GM12878 (cell line): ENCODE measurements at regions not wholly inside any gene's neighbourhood (a gene's known extent, or its start where the extent isn't known, plus 50 kb on each side); places are given as distances from the start of the nearest gene placed in this dataset.

Experiments used
- ATAC-seq: fragments of 200-7000 bp; cut with Tn5 transposase; 3 replicates; pipeline ENCODE4 v1.9.1; 2020; ENCODE audit warnings: mild to moderate bottlenecking, moderate library complexity
- BruUV-seq: library from RNA; stranded (reverse); fragments of 400-500 nt; replicated peaks from 2 replicates; lab custom pipeline; 2021; lab: Mats Ljungman, UMichigan
- CTCF ChIA-PET: fragments of 300-600 bp; sonication (Branson Sonifier 250); formaldehyde crosslinking; extraction: SDS; loops from one replicate; lab custom pipeline; 2021; ENCODE audit warnings: inconsistent platforms; lab: Yijun Ruan, JAX
- POLR2A ChIA-PET: fragments of 350-600 bp; formaldehyde crosslinking; extraction: SDS; loops from one replicate; lab custom pipeline; 2021; ENCODE audit warnings: inconsistent platforms; lab: Charles Lee
- RAD21 ChIA-PET: fragments of 300-600 bp; sonication (Branson Sonifier 250); formaldehyde crosslinking; loops from one replicate; lab custom pipeline; 2023; ENCODE audit warnings: antibody characterized with exemption; ENCODE audit not compliant: unreplicated experiment; lab: Charles Lee
- SMC1A ChIA-PET: fragments of 300-600 bp; sonication (Branson Sonifier 250); formaldehyde crosslinking; loops from one replicate; lab custom pipeline; 2023; ENCODE audit not compliant: unreplicated experiment, uncharacterized antibody; lab: Charles Lee
- DNase-seq: peaks from one replicate; pipeline ENCODE4 v3.0.0-alpha.2; 2011; ENCODE audit warnings: low read depth, low spot score
- FAIRE-seq: peaks from 3 replicates; lab custom pipeline; 2011; peaks lifted over from hg19 to GRCh38; lab: Jason Lieb, UNC
- H2AFZ ChIP-seq: 2 replicates; pipeline ENCODE4 v1.6.0; 2011; ENCODE audit warnings: low read depth, low read length, control low read depth; ENCODE audit not compliant: control insufficient read depth
- H3K27ac ChIP-seq: 2 replicates; pipeline ENCODE4 v1.5.1; 2011; ENCODE audit warnings: control low read depth; ENCODE audit not compliant: control insufficient read depth, insufficient read depth
- H3K27me3 ChIP-seq, 2 experiments: replicated peaks in 1 of 2; 2 replicates each; pipeline versions ENCODE4 v1.6.0 to v1.6.1; 2011; ENCODE audit warnings: low read length in 1 of 2; ENCODE audit not compliant: control insufficient read depth in 2 of 2, insufficient read depth in 2 of 2
- H3K36me3 ChIP-seq, 2 experiments: 2 replicates each; pipeline ENCODE4 v1.5.1; 2011; ENCODE audit warnings: low read length in 1 of 2; ENCODE audit not compliant: control insufficient read depth in 2 of 2, insufficient read depth in 2 of 2
- H3K4me1 ChIP-seq: 2 replicates; pipeline ENCODE4 v1.6.1; 2011; ENCODE audit warnings: mild to moderate bottlenecking, low read length, moderate library complexity, mixed read lengths; ENCODE audit not compliant: control insufficient read depth, insufficient read depth
- H3K4me2 ChIP-seq: 2 replicates; pipeline ENCODE4 v1.6.0; 2011; ENCODE audit warnings: control low read depth; ENCODE audit not compliant: control insufficient read depth, insufficient read depth
- H3K4me3 ChIP-seq: fragments of 200-600 bp; sonication (generic); 2 replicates; pipeline ENCODE4 v1.5.1; 2016
- H3K79me2 ChIP-seq: 2 replicates; pipeline ENCODE4 v1.6.0; 2011; ENCODE audit warnings: low read length; ENCODE audit not compliant: control insufficient read depth, insufficient read depth
- H3K9ac ChIP-seq: 2 replicates; pipeline ENCODE4 v1.8.0; 2011; ENCODE audit warnings: low read length, control low read depth, mixed read lengths; ENCODE audit not compliant: control insufficient read depth, insufficient read depth
- H3K9me3 ChIP-seq: replicated peaks from 3 replicates; pipeline ENCODE4 v1.5.1; 2011; ENCODE audit warnings: mild to moderate bottlenecking, low read length; ENCODE audit not compliant: control insufficient read depth, insufficient read depth
- H4K20me1 ChIP-seq: 2 replicates; pipeline ENCODE4 v1.6.0; 2011; ENCODE audit not compliant: control insufficient read depth, insufficient read depth
- BHLHE40 ChIP-seq, 2 experiments: fragments of 450-650 bp in 1 of 2; IDR thresholded peaks; 2 replicates each; pipeline ENCODE4 v1.6.1; 2011 to 2017; ENCODE audit warnings: low read depth in 2 of 2, borderline replicate concordance in 1 of 2, improper control_type of control experiment in 1 of 2, low read length in 1 of 2, mild to moderate bottlenecking in 1 of 2
- GATAD2B ChIP-seq: fragments of 450-650 bp; conservative IDR thresholded peaks from 2 replicates; pipeline ENCODE4 v1.6.1; 2017; ENCODE audit warnings: low read depth, mild to moderate bottlenecking, moderate library complexity
- IRF4 ChIP-seq: IDR thresholded peaks from 2 replicates; pipeline ENCODE4 v1.6.1; 2011; ENCODE audit warnings: low read depth, low read length
- JUNB ChIP-seq: IDR thresholded peaks from 2 replicates; pipeline ENCODE4 v1.6.1; 2016; ENCODE audit warnings: antibody characterized with exemption, mild to moderate bottlenecking
- MEF2B ChIP-seq: fragments of 450-650 bp; IDR thresholded peaks from 2 replicates; pipeline ENCODE4 v1.6.1; 2018; ENCODE audit warnings: mild to moderate bottlenecking, moderate library complexity; ENCODE audit not compliant: partially characterized antibody, poor library complexity, severe bottlenecking
- MYC ChIP-seq: IDR thresholded peaks from 2 replicates; pipeline ENCODE4 v1.6.1; 2011; ENCODE audit warnings: mild to moderate bottlenecking, low read length, moderate library complexity, inconsistent platforms; ENCODE audit not compliant: insufficient read depth, insufficient replicate concordance, insufficient read length, severe bottlenecking
- NR2C1 ChIP-seq: fragments of 450-650 bp; IDR thresholded peaks from 2 replicates; pipeline ENCODE4 v1.6.1; 2017; ENCODE audit warnings: antibody characterized with exemption, mild to moderate bottlenecking, moderate library complexity
- PAX5 ChIP-seq: IDR thresholded peaks from 2 replicates; pipeline ENCODE4 v1.6.1; 2011; ENCODE audit warnings: low read depth, low read length, borderline replicate concordance
- POLR2A ChIP-seq: IDR thresholded peaks from 2 replicates; pipeline ENCODE4 v1.6.1; 2011; ENCODE audit warnings: low read depth, mild to moderate bottlenecking, low read length
- SMC3 ChIP-seq: IDR thresholded peaks from 2 replicates; pipeline ENCODE4 v1.6.1; 2011; ENCODE audit warnings: low read length, improper control_type of control experiment, borderline replicate concordance
- STAT3 ChIP-seq: IDR thresholded peaks from 2 replicates; pipeline ENCODE4 v1.6.1; 2011; ENCODE audit warnings: low read depth, low read length, improper control_type of control experiment
- WGBS: methylation state at CpG from one replicate; pipeline ENCODE4 v1.1.6; 2016; ENCODE audit warnings: low lambda C conversion rate; ENCODE audit not compliant: insufficient replicate concordance, insufficient coverage; ENCODE audit errors: missing lambda C conversion rate; 5-methylcytosine and 5-hydroxymethylcytosine counted together
- in situ Hi-C: fragments of 300-500 bp; cut with MboI; formaldehyde crosslinking; loops from 9 replicates; pipeline ENCODE4 v1.14.3; 2018; ENCODE audit warnings: mixed read lengths
- intact Hi-C: fragments of 100-400 bp; cut with micrococcal nuclease; formaldehyde crosslinking; loops from one replicate; pipeline ENCODE4 v1.14.2; 2022; ENCODE audit not compliant: unreplicated experiment

- no peak for FAIRE-seq
- no TSS peak for BruUV-seq
- Histone ChIP-seq H2AFZ (no peak overlapping the region), H3K27me3 (no peaks in the 10 kb centered on the region), H3K4me2 (no peak overlapping the region), H4K20me1 (no peaks in the 10 kb centered on the region), H3K4me1 (no peaks in the 10 kb centered on the region), H3K4me3 (no peak overlapping the region), H3K9me3 (no peaks in the 10 kb centered on the region), H3K9ac (no peak overlapping the region), H3K27ac (no peak overlapping the region), H3K79me2 (no peaks in the 10 kb centered on the region), H3K36me3 (no peaks in the 10 kb centered on the region)
- ChIA-PET CTCF (no interaction called here), POLR2A (no interaction called here), RAD21 (no interaction called here), SMC1A (interaction anchor here (0.9 to 1.1 kb wide), 2 partner anchors 10 to 366 kb away, joined by 3 to 4 read pairs; no protein-coding TSS in a partner anchor)
- 50% methylated on average over 9 of the region's 9 CpGs for WGBS
- no peak for DNase-seq
- intact Hi-C loops (no loop called here), in situ Hi-C loops (no loop called here)
- TF ChIP-seq IRF4 (no peak), STAT3 (no peak), PAX5 (no peak), SMC3 (no peak), BHLHE40 (IDR thresholded peaks at IDR 0.05; ENCODE audit: borderline replicate concordance in 1 of 2, low read depth in 2 of 2, low read length in 1 of 2) (no peak), MYC (no peak), MEF2B (no peak), NR2C1 (no peak), GATAD2B (no peak), POLR2A (no peak), JUNB (no peak)
- no peak for ATAC-seq
These were observed 199.6 kb downstream of the MYCN start for GRCh38 chr2:16139663-16140615.
